ENCODE measurements at regions not wholly inside any gene's neighbourhood (a gene's known extent, or its start where the extent isn't known, plus 50 kb on each side); places are given as distances from the start of the nearest gene placed in this dataset.

DNA sequence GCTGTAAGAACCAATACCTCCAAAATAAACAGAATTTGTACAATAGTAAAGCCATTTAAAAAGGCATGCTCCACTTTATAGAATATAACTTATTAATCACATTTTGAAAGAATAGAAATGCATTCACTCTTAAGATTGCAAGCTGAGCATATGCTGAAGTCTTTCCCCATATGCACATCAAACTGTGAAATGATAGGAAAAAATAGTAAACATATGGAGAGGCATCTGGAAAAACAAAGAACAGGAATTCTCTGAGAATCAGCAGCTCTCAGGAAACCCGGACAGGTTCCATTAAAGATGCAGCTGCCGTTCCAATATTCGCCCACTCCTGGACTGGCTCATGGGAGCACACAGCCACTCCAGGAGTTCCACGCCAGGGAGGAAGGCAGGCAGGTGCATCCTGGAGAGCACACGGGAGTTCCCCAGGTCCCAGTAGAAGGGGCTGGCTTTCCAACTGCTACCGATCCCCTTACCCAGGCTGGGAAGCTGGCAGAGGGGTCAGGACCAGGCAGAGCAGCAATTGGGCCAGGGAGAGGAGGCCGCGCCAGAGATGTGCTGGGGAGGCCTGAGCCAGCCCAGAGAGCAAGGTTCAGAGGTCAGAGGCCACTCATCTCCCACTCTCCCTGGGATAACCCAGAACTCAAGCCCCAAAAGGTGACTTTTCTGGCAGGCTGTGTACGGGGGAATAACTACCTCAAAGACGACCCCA, 111.1 kb downstream of the DLL1 start:
- no peak for DNase-seq (ENCODE audit: extremely low read depth, low read depth)

DNA sequence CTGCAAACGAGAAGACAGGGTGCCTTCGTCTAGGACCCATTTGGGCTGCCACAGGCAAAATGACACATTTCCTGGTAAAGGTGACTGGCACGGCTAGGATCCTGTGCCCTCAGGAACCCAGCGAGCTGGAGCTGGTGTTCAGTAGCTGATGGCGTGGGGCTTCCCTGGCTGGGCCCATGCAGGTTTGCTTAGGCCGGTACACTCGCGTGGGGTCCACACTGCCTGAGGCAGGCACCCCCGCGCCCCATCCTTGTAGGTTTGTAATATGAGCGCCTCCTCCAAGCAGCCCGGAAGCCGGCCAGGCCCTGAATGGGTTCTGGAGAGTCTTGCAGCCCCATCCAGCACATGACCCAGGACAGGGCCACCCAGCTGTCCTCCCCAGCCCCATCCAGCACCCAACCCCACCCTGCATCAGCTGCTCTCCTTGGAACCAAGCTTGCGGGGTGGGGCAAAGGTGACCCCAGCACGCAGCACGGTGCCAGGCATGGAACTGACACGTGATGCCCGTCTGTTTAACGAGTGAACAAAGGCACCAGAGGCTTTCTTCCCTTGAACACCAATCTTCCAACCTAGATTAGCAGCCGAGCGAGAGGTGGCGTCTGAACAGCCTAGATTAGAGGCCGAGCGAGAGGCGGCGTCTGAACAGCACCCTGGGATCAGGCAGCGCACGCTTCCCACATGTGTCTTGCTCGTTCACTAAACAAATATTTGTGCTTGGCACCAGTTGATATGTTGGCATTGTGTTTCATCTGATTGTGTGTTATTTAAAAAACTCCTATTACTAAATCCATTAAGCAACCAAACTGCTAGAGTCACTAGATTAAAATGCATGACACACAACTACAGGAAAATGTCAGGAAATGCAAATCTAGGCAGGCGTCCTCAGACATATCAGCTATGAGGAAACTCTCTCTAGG, 112.1 kb downstream of the DLL1 start:
- DNase-seq (ENCODE audit: extremely low read depth, low read depth) = no peak

DNA sequence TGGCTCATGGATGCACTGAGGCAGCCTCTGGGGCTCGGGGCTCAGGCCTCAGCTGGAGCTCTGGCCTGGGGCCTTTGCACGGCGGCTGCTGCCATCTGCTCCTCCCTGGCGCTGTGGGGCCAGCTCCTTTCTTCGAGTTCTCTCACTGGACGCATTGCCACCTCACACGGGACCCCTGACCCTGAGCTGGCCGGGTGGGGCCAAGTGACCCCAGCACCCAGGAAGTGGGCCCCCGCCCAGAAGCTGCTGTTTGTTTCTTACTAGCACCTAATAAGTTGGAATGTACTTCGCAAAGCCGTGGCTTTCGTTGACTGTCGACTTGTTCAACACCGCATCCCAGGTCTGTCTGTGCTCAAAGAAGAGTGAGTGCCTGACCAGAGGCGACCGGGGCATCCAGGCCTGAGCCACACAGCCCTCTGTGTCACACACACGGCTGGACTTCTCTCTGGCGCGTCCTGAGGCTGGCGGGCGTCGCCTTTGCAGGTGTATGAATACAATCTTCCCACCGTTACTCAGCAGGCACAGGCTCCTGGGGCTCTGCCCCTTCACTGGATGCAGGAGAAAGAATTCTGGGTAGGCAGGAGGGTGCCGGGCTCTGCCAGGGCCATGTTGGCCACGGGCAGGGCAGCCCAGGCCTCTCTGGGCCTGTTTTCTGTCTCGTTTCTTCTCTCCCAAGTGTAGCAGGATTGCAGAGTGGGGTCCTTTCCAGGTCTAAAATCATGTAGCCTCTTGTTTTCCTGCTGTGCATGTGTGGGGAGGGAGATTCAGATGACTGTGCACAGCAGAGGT, 112.9 kb downstream of the DLL1 start:
- DNase-seq (ENCODE audit: extremely low read depth, low read depth) = no peak

- DNase-seq (ENCODE audit: extremely low read depth, low read depth) = no peak
These were observed 113.7 kb downstream of the DLL1 start for GRCh38 chr6:170176898-170177771.

DNA sequence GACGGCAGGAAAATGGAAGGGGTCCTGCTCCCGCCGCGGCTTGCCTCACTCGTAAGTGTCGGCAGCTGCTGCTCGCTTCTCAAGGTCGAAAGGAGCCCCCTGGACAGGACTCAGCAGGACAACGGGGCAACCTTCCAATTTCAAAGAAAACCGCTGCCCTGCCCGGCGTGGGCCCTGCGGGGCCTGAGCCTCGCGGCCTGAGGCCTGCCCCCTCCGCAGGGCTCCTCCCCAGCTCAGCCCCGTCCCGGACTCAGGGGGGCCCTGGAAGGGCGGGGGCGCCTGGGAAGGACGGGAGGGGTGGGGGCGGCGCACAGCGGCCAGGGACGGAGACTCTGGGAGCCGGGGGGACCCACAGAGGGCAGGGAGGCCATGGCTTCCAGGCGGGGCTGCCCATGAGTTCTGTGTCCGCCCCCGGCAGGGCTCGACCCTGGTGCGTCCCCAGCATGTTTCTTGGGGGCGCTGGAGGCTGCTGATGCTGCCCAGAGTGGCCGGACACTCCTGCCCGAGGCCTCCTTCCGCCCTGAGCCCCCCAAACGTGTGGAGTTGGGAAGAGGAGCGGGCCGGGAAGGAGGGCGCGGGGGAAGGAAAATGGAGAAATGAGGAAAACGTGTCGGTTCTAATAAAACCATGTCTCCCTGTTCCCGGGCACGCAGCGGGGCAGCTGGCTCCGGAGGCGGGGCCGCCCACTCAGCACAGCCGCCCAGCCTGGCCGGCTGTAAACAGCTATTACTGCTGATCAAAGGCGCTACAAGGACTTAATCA, 114.6 kb downstream of the DLL1 start:
- DNase-seq (ENCODE audit: extremely low read depth, low read depth) = no peak

DNA sequence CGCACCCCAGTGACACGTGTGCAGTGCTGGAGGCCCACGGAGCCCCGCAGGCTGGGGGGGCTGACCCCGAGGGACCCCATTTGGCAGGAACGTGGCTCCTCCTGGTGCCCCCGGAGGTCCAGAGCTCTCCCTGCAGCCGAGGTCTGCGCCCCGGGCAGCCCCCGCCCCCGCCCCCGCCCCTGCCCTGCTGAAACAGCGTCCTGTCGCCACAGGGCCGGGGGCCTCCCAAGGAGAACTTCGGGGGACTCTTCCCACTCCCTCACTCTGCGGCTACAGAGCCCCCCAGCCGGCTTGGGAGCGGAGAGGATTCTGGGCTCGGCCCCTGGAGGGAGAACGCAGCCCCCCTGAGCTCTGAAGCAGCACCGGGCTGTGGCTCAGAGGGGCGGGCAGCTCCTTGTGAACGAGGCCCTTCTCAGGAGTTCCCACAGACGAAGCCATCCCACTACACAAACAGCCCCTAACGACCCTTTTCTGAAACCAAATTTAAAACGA, 115.2 kb downstream of the DLL1 start:
- no peak for DNase-seq (ENCODE audit: extremely low read depth, low read depth)

DNA sequence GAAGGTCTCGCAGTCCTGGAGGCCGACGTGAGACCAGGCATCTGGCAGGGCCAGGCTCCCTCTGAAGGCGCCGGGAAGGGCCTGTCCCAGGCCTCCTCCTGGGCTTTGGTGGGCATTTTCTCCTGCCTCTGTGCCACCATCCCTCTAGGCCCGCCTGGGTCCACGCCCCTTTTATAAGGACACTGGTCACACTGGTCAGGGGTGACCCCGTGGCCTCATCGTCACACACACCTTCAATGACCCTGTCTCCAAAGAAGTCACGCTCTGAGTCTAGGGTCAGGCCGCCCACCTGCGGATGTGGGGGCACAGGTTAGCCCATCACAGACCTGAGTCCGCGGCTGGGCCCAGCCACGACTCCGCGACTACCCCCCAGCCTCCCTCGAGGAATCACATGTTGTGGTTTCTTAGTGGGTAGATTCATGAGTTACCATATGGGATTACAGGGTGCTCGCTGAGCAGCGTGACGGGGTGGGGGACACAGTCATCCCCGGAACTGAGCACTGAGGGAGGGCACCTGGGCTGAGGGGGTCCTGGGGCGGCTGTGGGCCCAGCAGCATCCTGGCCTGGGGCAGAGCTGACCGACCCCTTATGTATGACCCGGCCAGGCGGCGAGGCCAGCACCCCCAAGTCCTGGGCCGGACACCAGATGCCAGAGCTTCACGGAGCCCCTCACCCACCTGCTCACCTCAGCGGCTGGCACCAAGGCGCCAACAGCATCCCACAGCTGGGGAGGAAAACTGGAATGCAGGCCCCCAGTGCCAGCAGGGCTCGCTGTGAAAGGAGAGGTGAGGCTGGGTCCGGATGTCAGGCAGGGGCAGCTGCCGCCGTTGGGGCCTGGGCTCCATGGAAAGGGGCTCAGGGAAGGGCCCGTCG, 115.9 kb downstream of the DLL1 start:
- DNase-seq (ENCODE audit: extremely low read depth, low read depth) = no peak

DNA sequence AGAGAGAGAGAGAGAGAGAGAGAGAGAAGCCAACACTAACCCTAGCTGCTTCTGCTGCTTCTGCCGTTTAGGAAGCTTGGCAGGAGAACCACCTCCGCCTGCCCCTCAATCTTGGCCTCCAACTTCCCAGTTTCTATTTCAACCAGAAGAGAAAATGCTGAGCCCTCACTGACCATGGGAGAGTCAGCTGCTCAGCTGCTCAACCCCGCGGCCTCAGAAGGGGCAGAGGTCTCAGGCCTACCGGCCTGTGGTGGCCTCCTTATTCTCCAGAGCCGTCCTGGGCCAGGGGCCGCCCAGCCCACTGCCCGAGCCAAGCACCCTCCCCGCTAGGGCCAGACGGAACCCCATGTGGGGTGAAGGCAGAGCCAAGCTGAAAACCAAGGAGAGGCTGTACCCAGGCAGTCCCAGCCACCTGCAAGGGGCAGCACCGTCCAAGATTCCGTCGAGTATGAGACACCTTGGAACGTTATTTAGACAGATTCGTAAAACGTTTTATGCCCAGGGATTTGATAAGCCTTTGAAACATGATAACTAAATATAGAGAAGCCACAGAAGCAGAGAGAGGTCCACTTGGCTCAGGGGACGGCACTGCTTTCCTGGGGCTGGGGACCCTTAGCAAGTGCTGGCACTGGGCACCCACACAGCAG, 116.6 kb downstream of the DLL1 start:
- no peak for DNase-seq (ENCODE audit: extremely low read depth, low read depth)

GRCh38 chr6:170173335-170173881, 117.5 kb downstream of the DLL1 start:
- DNase-seq (ENCODE audit: extremely low read depth, low read depth) = no peak

DNA sequence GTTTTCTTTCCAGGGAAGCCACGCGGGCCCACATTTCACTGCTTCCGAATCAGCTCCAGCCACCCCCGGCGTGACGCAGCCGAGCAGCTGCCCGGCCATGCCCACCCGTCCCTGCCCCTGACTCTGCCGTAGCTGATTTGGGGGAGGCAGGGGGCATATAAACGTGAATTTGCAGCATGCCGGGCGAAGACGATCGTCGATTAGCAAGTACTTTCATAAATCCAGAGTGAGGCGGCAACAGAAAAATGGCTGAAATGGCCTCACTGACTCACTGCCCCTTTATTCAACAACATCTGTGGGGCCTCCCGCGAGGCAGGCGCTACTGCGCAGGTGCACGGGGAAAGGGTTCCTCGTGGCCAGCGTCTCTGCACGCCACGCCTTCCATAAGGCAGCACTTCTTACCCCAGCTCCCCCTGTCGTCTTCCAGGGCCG, 118.0 kb downstream of the DLL1 start:
- DNase-seq (ENCODE audit: extremely low read depth, low read depth) = no peak

DNA sequence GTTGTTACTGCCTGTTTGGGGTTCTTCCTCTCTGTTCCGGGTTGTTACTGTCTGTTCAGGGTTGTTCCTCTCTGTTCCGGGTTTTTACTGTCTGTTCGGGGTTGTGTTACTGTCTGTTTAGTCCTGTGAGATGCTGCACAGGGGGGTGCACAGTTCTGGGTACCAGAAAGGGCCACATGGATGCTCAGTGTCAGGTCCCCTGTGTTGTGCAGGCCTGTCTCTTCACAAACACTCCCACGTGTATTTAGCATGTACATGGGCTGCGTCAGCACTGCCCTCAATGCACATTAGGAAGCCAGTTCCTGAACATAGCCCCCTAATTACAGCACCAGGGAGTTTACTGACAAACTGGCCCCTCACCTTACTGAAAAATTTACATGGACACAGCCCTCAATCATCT, 118.5 kb downstream of the DLL1 start:
- DNase-seq (ENCODE audit: extremely low read depth, low read depth) = no peak

- no peak for DNase-seq (ENCODE audit: extremely low read depth, low read depth)
These were observed 123.2 kb downstream of the DLL1 start for GRCh38 chr6:170167657-170168159.

GRCh38 chr6:170166511-170167122, 124.3 kb downstream of the DLL1 start:
- no peak for DNase-seq (ENCODE audit: extremely low read depth, low read depth)

- no peak for DNase-seq (ENCODE audit: extremely low read depth, low read depth)
These were observed 125.3 kb downstream of the DLL1 start for GRCh38 chr6:170165471-170166117.

- DNase-seq (ENCODE audit: extremely low read depth, low read depth) = no peak
These were observed 125.8 kb downstream of the DLL1 start for GRCh38 chr6:170165085-170165470.

GRCh38 chr6:170164271-170164900, 126.5 kb downstream of the DLL1 start:
- no peak for DNase-seq (ENCODE audit: extremely low read depth, low read depth)

Data from NCI-H460 (cell line).